ENCODE measurements at regions not wholly inside any gene's neighbourhood (a gene's known extent, or its start where the extent isn't known, plus 50 kb on each side); places are given as distances from the start of the nearest gene placed in this dataset.
"Not testable (repeated sequence)": the region's sequence is repeated elsewhere in the genome, so short reads cannot be mapped to it uniquely, and the experiment has no call there.

DNA sequence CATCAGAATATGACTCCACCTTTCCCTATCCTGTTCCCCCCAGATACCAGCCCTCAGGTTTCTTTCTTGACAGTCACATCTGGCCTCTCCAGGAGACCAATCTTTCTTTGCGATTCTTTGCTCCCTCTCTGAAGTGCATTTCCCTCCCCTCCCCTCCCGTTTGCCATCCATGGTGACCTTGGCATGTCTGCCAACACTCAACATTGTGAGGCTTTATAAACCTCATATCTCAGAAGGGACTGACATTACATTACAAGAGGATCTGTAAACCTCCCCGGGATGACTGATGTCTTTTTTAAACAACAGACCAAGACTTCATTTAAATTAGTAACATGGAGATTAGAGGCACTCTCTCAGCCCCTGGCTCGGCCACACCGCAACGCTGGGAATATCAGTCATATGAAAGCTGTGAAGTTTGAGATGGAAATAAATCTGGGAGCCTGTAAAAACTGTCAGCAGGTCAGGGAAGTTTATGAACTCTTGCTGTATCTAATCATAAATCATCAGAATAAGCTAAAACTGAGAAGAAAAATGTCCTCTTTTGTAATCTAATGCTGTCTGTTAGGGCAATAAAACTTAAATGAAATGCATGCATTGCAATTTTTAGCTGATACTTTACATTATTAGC is 401.7 kb upstream of the PROX1 start:
- H3K36me3 ChIP-seq = no peaks in the 10 kb centered on the region
- H3K9me3 ChIP-seq = no peaks in the 10 kb centered on the region
- H3K27ac ChIP-seq = no peak overlapping the region
- no peak overlapping the region for H3K4me3 ChIP-seq
- DNase-seq (ENCODE audit: low spot score) = no peak
- H3K27me3 ChIP-seq = no peaks in the 10 kb centered on the region
- H3K4me1 ChIP-seq = no peaks in the 10 kb centered on the region
- TF ChIP-seq, protein P1, sequence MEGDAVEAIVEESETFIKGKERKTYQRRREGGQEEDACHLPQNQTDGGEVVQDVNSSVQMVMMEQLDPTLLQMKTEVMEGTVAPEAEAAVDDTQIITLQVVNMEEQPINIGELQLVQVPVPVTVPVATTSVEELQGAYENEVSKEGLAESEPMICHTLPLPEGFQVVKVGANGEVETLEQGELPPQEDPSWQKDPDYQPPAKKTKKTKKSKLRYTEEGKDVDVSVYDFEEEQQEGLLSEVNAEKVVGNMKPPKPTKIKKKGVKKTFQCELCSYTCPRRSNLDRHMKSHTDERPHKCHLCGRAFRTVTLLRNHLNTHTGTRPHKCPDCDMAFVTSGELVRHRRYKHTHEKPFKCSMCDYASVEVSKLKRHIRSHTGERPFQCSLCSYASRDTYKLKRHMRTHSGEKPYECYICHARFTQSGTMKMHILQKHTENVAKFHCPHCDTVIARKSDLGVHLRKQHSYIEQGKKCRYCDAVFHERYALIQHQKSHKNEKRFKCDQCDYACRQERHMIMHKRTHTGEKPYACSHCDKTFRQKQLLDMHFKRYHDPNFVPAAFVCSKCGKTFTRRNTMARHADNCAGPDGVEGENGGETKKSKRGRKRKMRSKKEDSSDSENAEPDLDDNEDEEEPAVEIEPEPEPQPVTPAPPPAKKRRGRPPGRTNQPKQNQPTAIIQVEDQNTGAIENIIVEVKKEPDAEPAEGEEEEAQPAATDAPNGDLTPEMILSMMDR (IDR thresholded peaks at IDR 0.05) = no peak

DNA sequence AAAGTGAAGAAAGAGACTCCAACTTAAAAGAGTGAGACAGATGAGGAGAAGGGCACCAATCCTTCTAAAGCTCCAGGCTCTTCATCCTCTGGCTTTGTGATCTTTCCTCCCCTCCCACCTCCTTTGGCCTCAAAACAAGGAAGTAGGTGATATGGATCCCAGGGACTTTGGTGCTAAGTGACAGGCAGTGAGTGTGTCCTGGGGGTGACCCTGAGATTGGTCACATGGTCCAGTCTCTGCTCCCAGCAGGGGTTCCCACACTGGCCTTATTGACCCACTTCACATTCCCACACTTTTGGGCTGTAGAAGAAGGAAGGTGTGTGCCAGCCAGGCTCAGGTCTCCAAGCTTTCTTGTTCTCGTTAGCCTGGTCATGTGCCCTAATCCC is 401.2 kb upstream of the PROX1 start:
- Histone ChIP-seq H3K27me3 (no peaks in the 10 kb centered on the region), H3K9me3 (no peaks in the 10 kb centered on the region), H3K4me3 (no peak overlapping the region), H3K4me1 (no peaks in the 10 kb centered on the region), H3K27ac (no peak overlapping the region), H3K36me3 (no peaks in the 10 kb centered on the region)
- TF ChIP-seq, protein P1 (IDR thresholded peaks at IDR 0.05) = no peak
- DNase-seq (ENCODE audit: low spot score) = no peak

GRCh38 chr1:213596729-213597128 is 391.0 kb upstream of the PROX1 start:
- H3K27me3 ChIP-seq = no peaks in the 10 kb centered on the region
- no peak overlapping the region for H3K4me3 ChIP-seq
- H3K36me3 ChIP-seq = no peaks in the 10 kb centered on the region
- TF ChIP-seq, protein P1 (IDR thresholded peaks at IDR 0.05) = no peak
- no peaks in the 10 kb centered on the region for H3K9me3 ChIP-seq
- H3K27ac ChIP-seq = no peak overlapping the region
- H3K4me1 ChIP-seq = no peaks in the 10 kb centered on the region
- DNase-seq (ENCODE audit: low spot score) = no peak

DNA sequence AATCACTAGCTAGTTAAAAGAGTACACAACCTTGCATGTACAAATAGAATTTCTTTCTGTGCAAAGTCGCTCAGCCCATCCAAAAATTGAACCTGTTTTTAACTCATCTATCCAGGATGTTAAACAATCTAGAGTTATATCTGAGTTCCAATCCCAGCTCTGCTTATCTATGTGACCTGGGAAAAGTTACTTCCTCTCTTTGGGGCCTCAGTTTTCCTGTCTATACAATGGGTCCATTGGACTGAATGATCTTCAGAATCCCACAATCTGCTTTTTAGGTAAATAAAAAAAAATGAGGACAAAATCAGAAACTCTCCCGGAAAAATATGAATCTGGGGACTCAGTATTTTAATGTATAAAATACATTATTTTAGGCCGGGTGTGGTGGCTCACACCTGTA is 389.5 kb upstream of the PROX1 start:
- TF ChIP-seq, protein P1 (IDR thresholded peaks at IDR 0.05) = no peak
- DNase-seq (ENCODE audit: low spot score) = no peak
- H3K36me3 ChIP-seq = no peaks in the 10 kb centered on the region
- H3K27ac ChIP-seq = no peak overlapping the region
- no peaks in the 10 kb centered on the region for H3K4me1 ChIP-seq
- H3K4me3 ChIP-seq = no peak overlapping the region
- no peaks in the 10 kb centered on the region for H3K9me3 ChIP-seq
- H3K27me3 ChIP-seq = no peaks in the 10 kb centered on the region

DNA sequence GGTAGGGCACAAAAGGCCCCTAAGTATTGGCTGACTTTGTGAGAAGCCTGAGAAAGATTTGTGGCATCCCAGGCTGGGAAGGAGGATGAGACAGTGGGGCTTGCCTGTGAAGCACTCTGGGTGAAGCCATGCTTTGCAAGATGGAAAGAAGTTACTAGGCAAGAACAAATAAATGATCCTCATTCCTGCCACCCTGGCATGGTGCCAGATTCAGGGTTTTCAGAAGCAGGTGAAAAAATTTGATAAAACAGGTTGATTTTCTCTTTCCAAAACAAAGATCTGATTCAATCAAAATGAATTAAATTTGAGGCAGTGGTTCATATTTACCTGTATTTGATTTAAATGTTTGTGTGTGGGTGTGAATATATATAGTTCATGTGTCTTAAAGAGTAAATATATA is 386.9 kb upstream of the PROX1 start:
- Histone ChIP-seq H3K4me3 (no peak overlapping the region), H3K4me1 (no peaks in the 10 kb centered on the region), H3K36me3 (no peaks in the 10 kb centered on the region), H3K27me3 (no peaks in the 10 kb centered on the region), H3K9me3 (no peaks in the 10 kb centered on the region), H3K27ac (no peak overlapping the region)
- TF ChIP-seq, protein P1 (IDR thresholded peaks at IDR 0.05) = no peak
- DNase-seq (ENCODE audit: low spot score) = no peak

DNA sequence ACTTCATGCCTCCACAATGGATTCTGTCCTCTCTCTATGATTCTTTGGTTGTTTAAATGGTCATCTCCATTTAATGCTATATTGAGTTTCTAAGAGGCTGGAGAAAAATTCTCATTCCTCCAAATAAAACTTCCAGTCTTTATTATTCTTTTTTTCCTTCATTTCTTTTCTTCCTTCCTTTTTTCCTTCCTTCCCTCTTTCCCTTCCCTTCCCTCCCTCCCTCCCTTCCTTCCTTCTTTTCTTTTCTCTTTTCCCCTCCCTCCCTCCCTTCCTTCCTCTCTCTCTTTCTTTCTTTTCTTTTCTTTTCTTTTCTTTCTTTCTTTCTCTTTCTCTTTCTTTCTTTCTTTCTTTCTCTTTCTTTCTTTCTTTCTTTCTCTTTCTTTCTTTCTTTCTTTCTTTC is 386.1 kb upstream of the PROX1 start:
- H3K9me3 ChIP-seq; H3K27ac ChIP-seq; H3K36me3 ChIP-seq; H3K4me1 ChIP-seq; H3K27me3 ChIP-seq; H3K4me3 ChIP-seq; DNase-seq (ENCODE audit: low spot score): not testable (repeated sequence)
